ENCODE measurements at regions not wholly inside any gene's neighbourhood (a gene's known extent, or its start where the extent isn't known, plus 50 kb on each side); places are given as distances from the start of the nearest gene placed in this dataset.

- FAIRE-seq (no peak), DNase-seq (no peak)
- WGBS, 3 donors, result 43 to 67% (median 58%) methylated on average over 6 of the region's 6 CpGs
- H3K4me1 ChIP-seq (ENCODE audit: control insufficient read depth in 3 of 3, insufficient read depth in 2 of 3, low read depth in 1 of 3, low read length in 2 of 3), result no peaks in the 10 kb centered on the region
- no peak overlapping the region for H3K4me3 ChIP-seq (ENCODE audit: low read depth in 1 of 3, low read length in 3 of 3)
- H3K9me3 ChIP-seq (ENCODE audit: control insufficient read depth in 2 of 2, insufficient read depth in 1 of 2, low read depth in 1 of 2, low read length in 1 of 2), result no peaks in the 10 kb centered on the region
- H3K27ac ChIP-seq (ENCODE audit: low read depth in 1 of 3, low read length in 2 of 3), result no peak overlapping the region
- H3K27me3 ChIP-seq (ENCODE audit: control insufficient read depth in 3 of 3, insufficient read depth in 3 of 3, low read length in 3 of 3), result no peaks in the 10 kb centered on the region
- no peaks in the 10 kb centered on the region for H3K36me3 ChIP-seq (ENCODE audit: control insufficient read depth in 3 of 3, insufficient read depth in 2 of 3, low read depth in 1 of 3, low read length in 3 of 3)
Measured at GRCh38 chr1:195954848-195955247, 653.4 kb downstream of the KCNT2 start.

GRCh38 chr1:195951313-195951712 is 656.9 kb downstream of the KCNT2 start:
- DNase-seq (no peak), FAIRE-seq (no peak)
- Histone ChIP-seq H3K9me3 (ENCODE audit: control insufficient read depth in 2 of 2, insufficient read depth in 1 of 2, low read depth in 1 of 2, low read length in 1 of 2) (no peaks in the 10 kb centered on the region), H3K4me3 (ENCODE audit: low read depth in 1 of 3, low read length in 3 of 3) (no peak overlapping the region), H3K27ac (ENCODE audit: low read depth in 1 of 3, low read length in 2 of 3) (no peak overlapping the region), H3K4me1 (ENCODE audit: control insufficient read depth in 3 of 3, insufficient read depth in 2 of 3, low read depth in 1 of 3, low read length in 2 of 3) (no peaks in the 10 kb centered on the region), H3K36me3 (ENCODE audit: control insufficient read depth in 3 of 3, insufficient read depth in 2 of 3, low read depth in 1 of 3, low read length in 3 of 3) (no peaks in the 10 kb centered on the region), H3K27me3 (ENCODE audit: control insufficient read depth in 3 of 3, insufficient read depth in 3 of 3, low read length in 3 of 3) (no peaks in the 10 kb centered on the region)
- 44 to 56% (median 48%) methylated on average over 2 of the region's 2 CpGs for WGBS, 3 donors

- H3K27me3 ChIP-seq (ENCODE audit: control insufficient read depth in 3 of 3, insufficient read depth in 3 of 3, low read length in 3 of 3), result no peaks in the 10 kb centered on the region
- no peak overlapping the region for H3K27ac ChIP-seq (ENCODE audit: low read depth in 1 of 3, low read length in 2 of 3)
- H3K36me3 ChIP-seq (ENCODE audit: control insufficient read depth in 3 of 3, insufficient read depth in 2 of 3, low read depth in 1 of 3, low read length in 3 of 3), result no peaks in the 10 kb centered on the region
- FAIRE-seq (no peak), DNase-seq (no peak)
- no peaks in the 10 kb centered on the region for H3K4me1 ChIP-seq (ENCODE audit: control insufficient read depth in 3 of 3, insufficient read depth in 2 of 3, low read depth in 1 of 3, low read length in 2 of 3)
- WGBS, 3 donors, result 84 to 91% (median 85%) methylated on average over 21 to 22 of the region's 22 CpGs
- H3K4me3 ChIP-seq (ENCODE audit: low read depth in 1 of 3, low read length in 3 of 3), result no peak overlapping the region
- H3K9me3 ChIP-seq (ENCODE audit: control insufficient read depth in 2 of 2, insufficient read depth in 1 of 2, low read depth in 1 of 2, low read length in 1 of 2), result no peaks in the 10 kb centered on the region
Measured at GRCh38 chr1:195948123-195948895, 659.9 kb downstream of the KCNT2 start.

GRCh38 chr1:195946500-195946899 is 661.7 kb downstream of the KCNT2 start:
- Histone ChIP-seq H3K27ac (ENCODE audit: low read depth in 1 of 3, low read length in 2 of 3) (no peak overlapping the region), H3K4me1 (ENCODE audit: control insufficient read depth in 3 of 3, insufficient read depth in 2 of 3, low read depth in 1 of 3, low read length in 2 of 3) (no peaks in the 10 kb centered on the region), H3K27me3 (ENCODE audit: control insufficient read depth in 3 of 3, insufficient read depth in 3 of 3, low read length in 3 of 3) (no peaks in the 10 kb centered on the region), H3K36me3 (ENCODE audit: control insufficient read depth in 3 of 3, insufficient read depth in 2 of 3, low read depth in 1 of 3, low read length in 3 of 3) (no peaks in the 10 kb centered on the region), H3K4me3 (ENCODE audit: low read depth in 1 of 3, low read length in 3 of 3) (no peak overlapping the region), H3K9me3 (ENCODE audit: control insufficient read depth in 2 of 2, insufficient read depth in 1 of 2, low read depth in 1 of 2, low read length in 1 of 2) (no peaks in the 10 kb centered on the region)
- 72 to 78% (median 77%) methylated on average over 4 of the region's 4 CpGs for whole genome bisulfite sequencing, 3 donors
- DNase-seq, result no peak
- FAIRE-seq, result no peak

GRCh38 chr1:195941795-195942194 is 666.4 kb downstream of the KCNT2 start:
- H3K27me3 ChIP-seq (ENCODE audit: control insufficient read depth in 3 of 3, insufficient read depth in 3 of 3, low read length in 3 of 3), result no peaks in the 10 kb centered on the region
- DNase-seq, result no peak
- H3K4me1 ChIP-seq (ENCODE audit: control insufficient read depth in 3 of 3, insufficient read depth in 2 of 3, low read depth in 1 of 3, low read length in 2 of 3), result no peaks in the 10 kb centered on the region
- H3K36me3 ChIP-seq (ENCODE audit: control insufficient read depth in 3 of 3, insufficient read depth in 2 of 3, low read depth in 1 of 3, low read length in 3 of 3), result no peaks in the 10 kb centered on the region
- no peak for FAIRE-seq
- H3K4me3 ChIP-seq (ENCODE audit: low read depth in 1 of 3, low read length in 3 of 3), result no peak overlapping the region
- H3K9me3 ChIP-seq (ENCODE audit: control insufficient read depth in 2 of 2, insufficient read depth in 1 of 2, low read depth in 1 of 2, low read length in 1 of 2), result no peaks in the 10 kb centered on the region
- 35 to 67% (median 48%) methylated on average over 1 of the region's 1 CpG for WGBS, 3 donors
- H3K27ac ChIP-seq (ENCODE audit: low read depth in 1 of 3, low read length in 2 of 3), result no peak overlapping the region

GRCh38 chr1:195941314-195941713 is 666.9 kb downstream of the KCNT2 start:
- Histone ChIP-seq H3K36me3 (ENCODE audit: control insufficient read depth in 3 of 3, insufficient read depth in 2 of 3, low read depth in 1 of 3, low read length in 3 of 3) (no peaks in the 10 kb centered on the region), H3K9me3 (ENCODE audit: control insufficient read depth in 2 of 2, insufficient read depth in 1 of 2, low read depth in 1 of 2, low read length in 1 of 2) (no peaks in the 10 kb centered on the region), H3K27ac (ENCODE audit: low read depth in 1 of 3, low read length in 2 of 3) (no peak overlapping the region), H3K4me3 (ENCODE audit: low read depth in 1 of 3, low read length in 3 of 3) (no peak overlapping the region), H3K27me3 (ENCODE audit: control insufficient read depth in 3 of 3, insufficient read depth in 3 of 3, low read length in 3 of 3) (no peaks in the 10 kb centered on the region), H3K4me1 (ENCODE audit: control insufficient read depth in 3 of 3, insufficient read depth in 2 of 3, low read depth in 1 of 3, low read length in 2 of 3) (no peaks in the 10 kb centered on the region)
- FAIRE-seq, result no peak
- DNase-seq, result no peak
- 57 to 80% (median 67%) methylated on average over 1 of the region's 1 CpG for WGBS, 3 donors

- Histone ChIP-seq H3K9me3 (ENCODE audit: control insufficient read depth in 2 of 2, insufficient read depth in 1 of 2, low read depth in 1 of 2, low read length in 1 of 2) (no peaks in the 10 kb centered on the region), H3K27ac (ENCODE audit: low read depth in 1 of 3, low read length in 2 of 3) (no peak overlapping the region), H3K36me3 (ENCODE audit: control insufficient read depth in 3 of 3, insufficient read depth in 2 of 3, low read depth in 1 of 3, low read length in 3 of 3) (no peaks in the 10 kb centered on the region), H3K4me1 (ENCODE audit: control insufficient read depth in 3 of 3, insufficient read depth in 2 of 3, low read depth in 1 of 3, low read length in 2 of 3) (no peaks in the 10 kb centered on the region), H3K27me3 (ENCODE audit: control insufficient read depth in 3 of 3, insufficient read depth in 3 of 3, low read length in 3 of 3) (no peaks in the 10 kb centered on the region), H3K4me3 (ENCODE audit: low read depth in 1 of 3, low read length in 3 of 3) (no peak overlapping the region)
- DNase-seq (no peak), FAIRE-seq (no peak)
- WGBS, 3 donors, result 41 to 46% (median 45%) methylated on average over 3 of the region's 3 CpGs
Measured at GRCh38 chr1:195939844-195940243, 668.4 kb downstream of the KCNT2 start.

GRCh38 chr1:195934817-195935553 is 673.3 kb downstream of the KCNT2 start:
- Histone ChIP-seq H3K4me3 (ENCODE audit: low read depth in 1 of 3, low read length in 3 of 3) (no peak overlapping the region), H3K27me3 (ENCODE audit: control insufficient read depth in 3 of 3, insufficient read depth in 3 of 3, low read length in 3 of 3) (no peaks in the 10 kb centered on the region), H3K36me3 (ENCODE audit: control insufficient read depth in 3 of 3, insufficient read depth in 2 of 3, low read depth in 1 of 3, low read length in 3 of 3) (no peaks in the 10 kb centered on the region), H3K4me1 (ENCODE audit: control insufficient read depth in 3 of 3, insufficient read depth in 2 of 3, low read depth in 1 of 3, low read length in 2 of 3) (no peaks in the 10 kb centered on the region), H3K27ac (ENCODE audit: low read depth in 1 of 3, low read length in 2 of 3) (no peak overlapping the region), H3K9me3 (ENCODE audit: control insufficient read depth in 2 of 2, insufficient read depth in 1 of 2, low read depth in 1 of 2, low read length in 1 of 2) (no peaks in the 10 kb centered on the region)
- DNase-seq (no peak), FAIRE-seq (no peak)
- 47 to 57% (median 55%) methylated on average over 10 of the region's 10 CpGs for WGBS, 3 donors
